GM12864 (cell line): ENCODE measurements at regions not wholly inside any gene's neighbourhood (a gene's known extent, or its start where the extent isn't known, plus 50 kb on each side); places are given as distances from the start of the nearest gene placed in this dataset.

ENCODE experiments used
- DNase-seq: peaks from one replicate; pipeline ENCODE4 v3.0.0-alpha.2; 2011; ENCODE audit warnings: low read depth
- H3K4me3 ChIP-seq: 2 replicates; pipeline ENCODE4 v1.5.1; 2011; ENCODE audit warnings: mild to moderate bottlenecking, low read depth, low read length, control low read depth
- CTCF ChIP-seq: IDR thresholded peaks from 2 replicates; pipeline ENCODE4 v1.5.1; 2011; ENCODE audit warnings: low read depth, mild to moderate bottlenecking, moderate library complexity, low read length, control low read depth, inconsistent platforms; ENCODE audit errors: missing control alignments

- DNase-seq = no peak
- no peak for TF ChIP-seq CTCF
These were observed 339.2 kb downstream of the NXPE2 start for GRCh38 chr11:115017529-115017928.

GRCh38 chr11:115030166-115030565, 351.8 kb downstream of the NXPE2 start:
- H3K4me3 ChIP-seq = no peak overlapping the region
- DNase-seq = no peak
- no peak for TF ChIP-seq CTCF

More at GRCh38 chr11:115017529-115017928, 339.2 kb downstream of the NXPE2 start:
- no peak overlapping the region for H3K4me3 ChIP-seq

GRCh38 chr11:115036406-115037180, 358.3 kb downstream of the NXPE2 start:
- no peak for DNase-seq
- H3K4me3 ChIP-seq = no peak overlapping the region
- TF ChIP-seq CTCF = no peak

- no peak for TF ChIP-seq CTCF
- DNase-seq = no peak
- H3K4me3 ChIP-seq = no peak overlapping the region
These were observed 363.7 kb downstream of the NXPE2 start for GRCh38 chr11:115042002-115042401.

GRCh38 chr11:115047631-115048030, 369.3 kb downstream of the NXPE2 start:
- no peak for TF ChIP-seq CTCF
- no peak overlapping the region for H3K4me3 ChIP-seq
- DNase-seq = no peak

GRCh38 chr11:115049796-115050195, 371.5 kb downstream of the NXPE2 start:
- no peak for TF ChIP-seq CTCF
- H3K4me3 ChIP-seq = no peak overlapping the region
- no peak for DNase-seq

- no peak overlapping the region for H3K4me3 ChIP-seq
- no peak for TF ChIP-seq CTCF
- no peak for DNase-seq
These were observed 372.4 kb downstream of the NXPE2 start for GRCh38 chr11:115050756-115051155.
